IPS-15b (cell line): ENCODE measurements at regions not wholly inside any gene's neighbourhood (a gene's known extent, or its start where the extent isn't known, plus 50 kb on each side); places are given as distances from the start of the nearest gene placed in this dataset.

Experiments
- H3K27me3 ChIP-seq: one replicate; pipeline ENCODE4 v1.6.1; 2013; ENCODE audit warnings: low read length; ENCODE audit not compliant: control insufficient read depth, insufficient read depth
- H3K36me3 ChIP-seq: one replicate; pipeline ENCODE4 v1.6.1; 2013; ENCODE audit warnings: low read length; ENCODE audit not compliant: control insufficient read depth, insufficient read depth
- H3K4me1 ChIP-seq: one replicate; pipeline ENCODE4 v1.6.1; 2013; ENCODE audit warnings: mild to moderate bottlenecking, low read length; ENCODE audit not compliant: control insufficient read depth, insufficient read depth
- H3K4me3 ChIP-seq: one replicate; pipeline ENCODE4 v1.5.1; 2013; ENCODE audit warnings: low read depth, low read length
- H3K9ac ChIP-seq: one replicate; pipeline ENCODE4 v1.6.1; 2013; ENCODE audit warnings: low read depth, mild to moderate bottlenecking, low read length
- H3K9me3 ChIP-seq: one replicate; pipeline ENCODE4 v1.6.1; 2013; ENCODE audit warnings: mild to moderate bottlenecking, low read length; ENCODE audit not compliant: control insufficient read depth, insufficient read depth

DNA sequence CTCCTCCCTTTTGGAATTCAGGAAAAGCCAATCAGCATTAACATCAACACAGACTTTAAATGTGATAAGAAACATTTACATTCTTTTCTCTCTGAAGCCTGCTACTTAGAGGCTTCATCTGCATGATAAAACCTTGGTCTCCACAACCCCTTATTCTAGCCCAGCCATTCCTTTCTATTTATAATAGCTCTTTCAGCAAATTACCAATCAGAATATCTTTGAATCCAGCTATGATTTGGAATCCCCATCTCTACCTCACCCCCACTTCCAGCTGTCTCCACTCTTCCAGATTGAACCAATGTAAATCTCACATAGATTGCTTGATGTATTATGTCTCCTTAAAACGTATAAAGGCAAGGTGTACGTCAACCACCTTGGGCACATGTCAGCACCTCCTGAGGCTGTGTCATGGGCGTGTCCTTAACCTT, 139.7 kb downstream of the TUSC7 start:
- Histone ChIP-seq H3K4me1 (peaks cover 26% of the 10 kb centered on the region), H3K36me3 (no peaks in the 10 kb centered on the region), H3K9me3 (no peaks in the 10 kb centered on the region), H3K27me3 (no peaks in the 10 kb centered on the region), H3K4me3 (peak overlapping the region; percentile 2), H3K9ac (no peak overlapping the region)

DNA sequence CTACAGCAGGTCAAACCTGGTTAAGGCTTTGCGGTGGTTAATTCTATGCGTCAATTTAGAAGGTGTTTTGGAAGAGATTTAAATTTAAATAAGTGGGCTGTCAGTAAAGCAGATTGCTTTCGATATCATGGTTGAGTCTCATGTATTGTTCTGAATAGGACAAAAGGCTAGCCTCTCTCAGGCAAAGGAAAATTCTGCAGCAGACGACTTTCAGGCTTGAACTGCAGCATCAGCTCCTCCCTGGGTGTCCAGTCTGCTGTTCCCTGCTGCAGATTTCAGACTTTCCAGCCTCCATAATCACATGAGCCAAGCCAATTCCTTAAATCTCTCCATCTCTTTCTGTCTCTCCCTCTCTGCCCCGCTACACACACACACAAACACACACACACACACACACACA, 143.2 kb downstream of the TUSC7 start:
- Histone ChIP-seq H3K4me3 (no peak overlapping the region), H3K36me3 (no peaks in the 10 kb centered on the region), H3K9me3 (no peaks in the 10 kb centered on the region), H3K4me1 (peaks cover 25% of the 10 kb centered on the region), H3K27me3 (no peaks in the 10 kb centered on the region), H3K9ac (no peak overlapping the region)

DNA sequence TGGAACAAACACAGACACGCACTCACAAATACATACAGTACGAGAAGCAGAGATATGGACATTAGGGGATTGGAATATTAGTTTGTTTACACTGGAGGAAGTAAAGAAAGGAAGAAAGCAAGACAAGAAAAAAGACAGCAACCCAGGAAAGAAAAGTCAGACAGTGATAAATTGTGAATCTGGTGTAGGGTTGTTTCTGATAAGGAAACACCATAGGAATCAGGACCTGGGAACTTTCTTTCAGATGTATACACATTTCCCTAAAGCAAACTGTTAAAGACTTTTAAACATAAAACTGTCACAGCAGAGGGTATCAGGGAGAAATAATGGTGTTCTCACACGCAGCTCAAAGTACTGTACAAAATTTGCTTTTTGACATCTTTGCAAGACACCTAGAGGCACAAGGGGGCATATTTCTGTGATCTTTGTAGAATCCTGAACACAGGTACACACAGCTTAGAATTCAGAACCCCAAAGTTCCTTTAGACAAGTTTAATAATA, 153.7 kb downstream of the TUSC7 start:
- Histone ChIP-seq H3K4me3 (no peak overlapping the region), H3K9ac (no peak overlapping the region), H3K36me3 (no peaks in the 10 kb centered on the region), H3K9me3 (no peaks in the 10 kb centered on the region), H3K27me3 (no peaks in the 10 kb centered on the region), H3K4me1 (peaks cover 19% of the 10 kb centered on the region)

DNA sequence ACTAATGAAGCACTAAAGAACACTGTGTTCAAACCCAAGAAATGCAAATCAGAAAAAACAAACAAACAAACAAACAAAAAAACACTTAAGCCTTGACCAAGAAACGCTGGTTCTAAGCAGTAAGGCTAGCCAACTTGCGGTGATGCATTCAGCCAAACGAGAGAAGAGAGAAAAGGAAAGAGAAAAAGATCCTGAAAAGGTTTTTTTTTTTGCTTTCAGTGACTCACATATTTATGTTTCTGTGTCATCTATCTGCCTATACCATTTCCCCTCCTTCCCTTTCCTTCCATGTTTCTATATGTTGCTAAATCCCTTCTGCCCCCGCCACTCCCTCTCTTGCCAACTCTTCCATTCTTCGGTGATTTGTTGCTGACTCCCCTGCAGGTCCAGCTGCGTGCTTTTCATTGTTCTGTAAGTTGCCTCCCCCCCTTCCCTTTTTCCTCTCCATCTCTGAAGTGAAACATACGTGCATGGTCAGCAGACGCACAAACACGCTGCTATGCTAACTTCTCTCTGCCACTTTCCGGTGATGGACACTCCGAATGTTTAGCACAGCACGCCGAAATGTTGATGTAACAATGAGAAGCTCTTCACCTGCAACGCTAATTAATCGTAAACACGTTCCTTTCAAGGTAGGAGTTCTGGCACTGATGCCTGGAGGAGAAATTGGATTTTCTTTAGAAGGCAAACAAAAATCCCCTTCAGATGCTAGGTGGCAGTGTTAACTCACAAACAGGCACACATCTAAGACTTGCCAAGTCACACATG, 154.4 kb downstream of the TUSC7 start:
- Histone ChIP-seq H3K9ac (no peak overlapping the region), H3K36me3 (no peaks in the 10 kb centered on the region), H3K4me3 (peak overlapping the region; percentile 64)

DNA sequence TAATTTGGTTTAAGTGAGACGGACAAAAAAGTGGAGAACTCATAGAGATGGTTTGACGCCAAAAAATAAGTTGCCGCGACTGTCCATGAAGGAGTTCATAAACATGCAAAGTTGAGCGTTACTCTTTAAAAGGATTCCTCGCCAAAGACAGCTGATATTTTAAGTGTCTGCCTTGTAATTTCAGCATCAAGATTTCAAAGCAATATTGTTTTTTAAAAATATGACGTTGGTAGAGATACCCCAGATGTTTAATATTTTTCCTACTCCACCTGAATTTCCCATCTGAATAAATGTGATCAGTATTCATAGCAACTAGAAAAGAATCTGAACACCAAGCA, 155.0 kb downstream of the TUSC7 start:
- no peaks in the 10 kb centered on the region for H3K36me3 ChIP-seq
- H3K9ac ChIP-seq: no peak overlapping the region
- H3K27me3 ChIP-seq: no peaks in the 10 kb centered on the region
- peaks cover 19% of the 10 kb centered on the region for H3K4me1 ChIP-seq
- peak overlapping the region; percentile 64 for H3K4me3 ChIP-seq
- H3K9me3 ChIP-seq: no peaks in the 10 kb centered on the region

More for the DNA sequence above, 154.4 kb downstream of the TUSC7 start:
- Histone ChIP-seq H3K9me3 (no peaks in the 10 kb centered on the region), H3K4me1 (peaks cover 19% of the 10 kb centered on the region), H3K27me3 (no peaks in the 10 kb centered on the region)

DNA sequence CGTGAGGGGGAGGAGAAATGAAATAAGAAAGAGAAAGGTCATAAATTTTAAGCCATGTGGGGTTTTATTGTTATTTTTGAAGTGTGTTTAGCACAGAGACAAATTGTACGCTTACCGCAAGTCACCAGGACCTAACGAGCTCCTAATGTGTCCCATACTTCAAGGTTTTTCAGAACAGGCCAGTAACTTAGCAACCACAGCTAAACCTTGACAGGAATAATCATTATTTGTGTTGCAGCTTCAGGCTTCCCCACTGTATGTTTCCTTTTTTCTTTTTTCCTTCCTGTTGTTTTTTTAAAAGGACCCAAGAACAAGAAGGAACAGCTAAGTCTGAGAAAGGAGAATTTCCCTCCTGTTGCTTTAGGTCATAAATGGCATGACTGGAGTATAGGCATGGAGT, 160.8 kb downstream of the TUSC7 start:
- Histone ChIP-seq H3K36me3 (no peaks in the 10 kb centered on the region), H3K9ac (no peak overlapping the region), H3K4me1 (no peaks in the 10 kb centered on the region), H3K27me3 (no peaks in the 10 kb centered on the region), H3K4me3 (no peak overlapping the region), H3K9me3 (no peaks in the 10 kb centered on the region)

DNA sequence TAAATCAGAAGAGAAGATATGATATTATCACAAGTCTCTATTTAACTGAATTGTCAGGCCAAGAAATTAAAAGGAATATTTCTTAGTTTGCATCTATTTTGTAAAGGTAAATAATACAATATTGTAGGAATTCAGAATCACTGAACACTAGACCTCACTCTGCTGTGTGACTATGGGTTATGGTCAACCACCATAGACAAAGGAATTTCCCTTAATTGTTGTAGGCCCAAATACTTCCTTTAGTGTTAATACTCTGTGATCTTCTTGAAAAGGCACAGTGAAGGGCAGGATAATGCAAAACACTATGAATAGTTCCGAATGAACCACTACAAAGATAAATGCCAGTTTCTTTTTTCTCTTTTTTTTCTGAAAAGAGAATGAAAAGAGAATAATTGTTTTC, 162.3 kb downstream of the TUSC7 start:
- H3K27me3 ChIP-seq: no peaks in the 10 kb centered on the region
- H3K36me3 ChIP-seq: no peaks in the 10 kb centered on the region
- H3K4me3 ChIP-seq: no peak overlapping the region
- H3K9me3 ChIP-seq: no peaks in the 10 kb centered on the region
- H3K4me1 ChIP-seq: no peaks in the 10 kb centered on the region
- no peak overlapping the region for H3K9ac ChIP-seq

DNA sequence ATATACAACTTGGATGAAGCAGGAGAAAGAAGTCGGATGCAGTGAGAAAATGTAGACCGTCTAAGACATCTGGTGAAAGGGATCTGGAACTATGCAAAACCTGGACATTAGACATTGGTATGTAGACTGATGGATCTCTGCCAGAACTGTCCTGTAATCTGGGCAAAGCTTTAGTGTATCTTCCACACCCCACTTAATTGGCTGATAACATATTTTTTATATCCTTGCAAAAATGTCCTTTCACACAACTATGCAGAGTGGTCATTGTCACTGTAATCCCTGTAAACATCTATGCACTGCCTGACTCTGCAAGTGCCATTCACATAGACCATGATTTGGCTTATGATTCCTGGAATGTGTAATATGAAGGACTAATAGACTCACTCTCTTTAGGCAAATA, 163.1 kb downstream of the TUSC7 start:
- no peaks in the 10 kb centered on the region for H3K36me3 ChIP-seq
- H3K9me3 ChIP-seq: no peaks in the 10 kb centered on the region
- H3K4me3 ChIP-seq: no peak overlapping the region
- H3K27me3 ChIP-seq: no peaks in the 10 kb centered on the region
- no peaks in the 10 kb centered on the region for H3K4me1 ChIP-seq
- no peak overlapping the region for H3K9ac ChIP-seq

DNA sequence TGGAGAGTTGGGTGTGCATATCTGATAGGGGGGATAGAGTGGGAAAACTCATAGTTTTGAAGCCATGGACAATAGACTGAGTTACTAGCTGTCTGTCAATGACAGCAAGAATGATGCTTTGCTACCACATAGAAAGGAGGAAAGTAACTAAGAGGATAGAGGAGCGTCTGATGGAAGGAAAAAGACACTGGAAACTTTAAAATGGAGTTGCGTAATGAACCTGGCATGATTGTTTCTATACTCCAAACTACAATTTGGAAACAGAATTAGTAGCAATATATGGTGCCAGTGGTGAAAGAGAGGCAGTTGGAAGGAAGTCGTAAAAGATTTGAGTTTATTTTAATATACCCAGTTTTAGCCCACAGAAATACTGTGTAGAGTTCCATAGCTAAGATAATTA, 163.6 kb downstream of the TUSC7 start:
- Histone ChIP-seq H3K4me3 (no peak overlapping the region), H3K9ac (no peak overlapping the region), H3K36me3 (no peaks in the 10 kb centered on the region), H3K4me1 (no peaks in the 10 kb centered on the region), H3K27me3 (no peaks in the 10 kb centered on the region), H3K9me3 (no peaks in the 10 kb centered on the region)

DNA sequence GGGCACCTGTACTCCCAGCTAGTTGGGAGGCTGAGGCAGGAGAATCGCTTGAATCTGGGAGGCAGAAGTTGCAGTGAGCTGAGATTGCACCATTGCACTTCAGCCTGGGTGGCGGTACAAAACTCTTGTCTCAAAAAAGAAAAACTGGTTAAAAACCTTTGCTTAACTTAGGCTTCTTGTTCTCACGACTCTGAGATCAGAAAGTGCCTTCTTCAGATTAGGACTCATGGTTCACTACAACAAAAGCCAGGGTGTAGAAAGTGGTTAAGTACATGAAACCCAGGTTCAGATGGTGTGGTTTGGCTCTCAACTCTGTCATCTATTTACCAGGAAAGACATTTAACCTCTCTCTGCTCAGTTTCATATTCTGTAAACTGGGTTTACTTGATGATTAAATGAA, 168.4 kb downstream of the TUSC7 start:
- H3K4me3 ChIP-seq: no peak overlapping the region
- H3K4me1 ChIP-seq: no peaks in the 10 kb centered on the region
- H3K36me3 ChIP-seq: no peaks in the 10 kb centered on the region
- no peaks in the 10 kb centered on the region for H3K27me3 ChIP-seq
- H3K9me3 ChIP-seq: no peaks in the 10 kb centered on the region
- no peak overlapping the region for H3K9ac ChIP-seq

DNA sequence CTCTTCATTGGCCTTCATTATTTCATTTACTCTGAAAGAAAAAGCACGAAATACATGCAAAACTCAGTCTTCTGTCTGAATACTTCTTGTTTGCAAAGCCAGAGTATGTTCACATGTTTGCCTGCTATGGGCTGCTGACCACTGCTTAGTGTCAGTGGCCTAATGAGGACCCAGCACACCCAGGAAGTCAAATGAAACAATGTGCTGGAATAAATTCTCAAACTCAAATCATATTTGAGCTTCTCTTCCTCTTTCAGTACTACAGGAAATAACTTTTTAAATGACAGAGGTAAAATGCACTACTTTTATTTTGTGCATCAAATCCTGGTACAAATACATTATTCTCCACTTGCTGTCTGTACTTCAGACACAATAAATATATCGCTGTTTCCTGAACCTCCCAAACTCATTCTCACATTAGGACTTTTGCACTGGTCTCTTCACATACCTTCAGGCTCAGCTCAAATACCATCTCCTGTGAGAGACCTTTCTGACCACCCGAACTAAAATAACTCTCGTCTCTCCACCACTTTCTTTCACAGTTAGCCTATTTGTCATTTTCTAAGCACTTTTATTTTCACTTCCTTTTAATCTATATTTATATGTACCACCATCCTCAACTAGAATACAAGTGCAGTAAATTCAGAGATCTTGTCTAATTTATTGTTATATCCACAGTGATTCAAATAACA, 176.8 kb downstream of the TUSC7 start:
- H3K9me3 ChIP-seq: no peaks in the 10 kb centered on the region
- no peaks in the 10 kb centered on the region for H3K36me3 ChIP-seq
- H3K9ac ChIP-seq: no peak overlapping the region
- H3K27me3 ChIP-seq: no peaks in the 10 kb centered on the region
- no peaks in the 10 kb centered on the region for H3K4me1 ChIP-seq
- H3K4me3 ChIP-seq: no peak overlapping the region

DNA sequence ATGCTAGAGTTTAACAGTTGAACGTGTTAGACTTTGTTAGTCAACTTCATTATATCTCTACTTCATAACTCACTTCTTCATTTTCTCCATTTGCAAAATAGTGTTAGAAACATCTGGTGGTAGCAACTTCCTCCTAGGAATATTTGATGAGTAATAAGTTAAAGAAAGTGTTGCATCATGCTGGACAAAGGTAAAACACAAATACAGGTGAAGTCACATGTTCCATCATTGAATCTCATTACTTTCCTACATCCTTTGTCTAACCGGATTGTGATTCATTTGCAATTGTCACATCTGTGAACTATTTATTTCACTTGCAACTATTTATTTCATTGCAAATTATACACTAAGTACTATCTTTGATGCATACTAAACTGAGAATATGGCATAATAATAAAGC, 186.5 kb downstream of the TUSC7 start:
- H3K9me3 ChIP-seq: no peaks in the 10 kb centered on the region
- H3K27me3 ChIP-seq: no peaks in the 10 kb centered on the region
- H3K4me1 ChIP-seq: no peaks in the 10 kb centered on the region
- no peak overlapping the region for H3K9ac ChIP-seq
- no peak overlapping the region for H3K4me3 ChIP-seq
- no peaks in the 10 kb centered on the region for H3K36me3 ChIP-seq
